ENCODE measurements at regions not wholly inside any gene's neighbourhood (a gene's known extent, or its start where the extent isn't known, plus 50 kb on each side); places are given as distances from the start of the nearest gene placed in this dataset.

- TF ChIP-seq, protein P1, sequence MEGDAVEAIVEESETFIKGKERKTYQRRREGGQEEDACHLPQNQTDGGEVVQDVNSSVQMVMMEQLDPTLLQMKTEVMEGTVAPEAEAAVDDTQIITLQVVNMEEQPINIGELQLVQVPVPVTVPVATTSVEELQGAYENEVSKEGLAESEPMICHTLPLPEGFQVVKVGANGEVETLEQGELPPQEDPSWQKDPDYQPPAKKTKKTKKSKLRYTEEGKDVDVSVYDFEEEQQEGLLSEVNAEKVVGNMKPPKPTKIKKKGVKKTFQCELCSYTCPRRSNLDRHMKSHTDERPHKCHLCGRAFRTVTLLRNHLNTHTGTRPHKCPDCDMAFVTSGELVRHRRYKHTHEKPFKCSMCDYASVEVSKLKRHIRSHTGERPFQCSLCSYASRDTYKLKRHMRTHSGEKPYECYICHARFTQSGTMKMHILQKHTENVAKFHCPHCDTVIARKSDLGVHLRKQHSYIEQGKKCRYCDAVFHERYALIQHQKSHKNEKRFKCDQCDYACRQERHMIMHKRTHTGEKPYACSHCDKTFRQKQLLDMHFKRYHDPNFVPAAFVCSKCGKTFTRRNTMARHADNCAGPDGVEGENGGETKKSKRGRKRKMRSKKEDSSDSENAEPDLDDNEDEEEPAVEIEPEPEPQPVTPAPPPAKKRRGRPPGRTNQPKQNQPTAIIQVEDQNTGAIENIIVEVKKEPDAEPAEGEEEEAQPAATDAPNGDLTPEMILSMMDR (conservative IDR thresholded peaks at IDR 0.05), result no peak
- H3K9me3 Mint-ChIP-seq, result no peaks in the 10 kb centered on the region
- no peaks in the 10 kb centered on the region for H3K27me3 Mint-ChIP-seq (ENCODE audit: low read depth)
- H3K4me3 Mint-ChIP-seq, result no peak overlapping the region
- H3K36me3 Mint-ChIP-seq (ENCODE audit: low read depth), result no peaks in the 10 kb centered on the region
- no peak overlapping the region for H3K27ac Mint-ChIP-seq (ENCODE audit: unreplicated experiment)
- no peaks in the 10 kb centered on the region for H3K4me1 Mint-ChIP-seq
- no peak for DNase-seq (ENCODE audit: low read depth, low spot score)
Measured at GRCh38 chr7:85521108-85521694, 334.3 kb upstream of the SEMA3D start.

DNA sequence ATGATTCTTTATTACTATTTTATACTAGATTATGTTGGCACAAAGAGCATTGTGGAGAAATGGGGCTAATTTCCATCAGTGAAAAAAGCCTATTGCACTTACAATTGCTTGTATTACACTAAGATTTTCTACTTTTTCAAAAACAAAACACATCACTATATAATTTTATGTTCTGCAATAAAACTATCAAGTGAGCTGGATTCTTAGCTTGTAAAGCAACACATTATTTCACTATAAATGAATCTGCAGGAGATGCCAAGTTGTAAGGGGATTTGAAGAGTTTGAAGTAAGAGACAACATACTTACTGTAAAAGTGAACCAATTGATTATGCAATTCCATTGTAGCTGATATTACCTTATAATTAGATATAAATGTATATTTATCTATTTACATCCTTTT, 333.3 kb upstream of the SEMA3D start:
- no peak for DNase-seq (ENCODE audit: low read depth, low spot score)
- H3K36me3 Mint-ChIP-seq (ENCODE audit: low read depth), result no peaks in the 10 kb centered on the region
- no peaks in the 10 kb centered on the region for H3K27me3 Mint-ChIP-seq (ENCODE audit: low read depth)
- no peaks in the 10 kb centered on the region for H3K9me3 Mint-ChIP-seq
- no peak overlapping the region for H3K27ac Mint-ChIP-seq (ENCODE audit: unreplicated experiment)
- H3K4me1 Mint-ChIP-seq, result no peaks in the 10 kb centered on the region
- H3K4me3 Mint-ChIP-seq, result no peak overlapping the region
- TF ChIP-seq, protein P1 (conservative IDR thresholded peaks at IDR 0.05), result no peak

DNA sequence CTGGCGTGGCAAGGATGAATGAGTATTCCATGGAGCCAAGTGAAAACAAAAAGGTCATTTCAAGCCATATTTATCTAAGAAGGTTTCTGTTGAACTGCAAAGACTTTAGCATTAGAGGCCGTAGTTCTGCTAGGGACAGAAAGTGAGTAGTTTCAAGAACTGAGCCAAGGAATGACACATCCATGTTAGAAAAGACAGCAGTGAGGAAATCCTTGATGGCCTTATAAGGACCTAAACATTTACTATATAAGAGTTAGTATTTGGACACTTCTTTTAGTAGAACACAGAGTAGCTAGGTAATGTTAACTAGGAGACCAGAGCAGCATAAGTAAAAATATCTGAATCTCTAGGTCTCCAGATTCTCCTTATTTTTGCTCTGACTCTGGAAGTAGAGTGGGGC, 329.8 kb upstream of the SEMA3D start:
- Mint-ChIP-seq H3K9me3 (peaks cover 2% of the 10 kb centered on the region), H3K4me1 (no peaks in the 10 kb centered on the region), H3K36me3 (ENCODE audit: low read depth) (no peaks in the 10 kb centered on the region), H3K27me3 (ENCODE audit: low read depth) (no peaks in the 10 kb centered on the region), H3K4me3 (no peak overlapping the region), H3K27ac (ENCODE audit: unreplicated experiment) (no peak overlapping the region)
- no peak for DNase-seq (ENCODE audit: low read depth, low spot score)
- TF ChIP-seq, protein P1 (conservative IDR thresholded peaks at IDR 0.05), result no peak

DNA sequence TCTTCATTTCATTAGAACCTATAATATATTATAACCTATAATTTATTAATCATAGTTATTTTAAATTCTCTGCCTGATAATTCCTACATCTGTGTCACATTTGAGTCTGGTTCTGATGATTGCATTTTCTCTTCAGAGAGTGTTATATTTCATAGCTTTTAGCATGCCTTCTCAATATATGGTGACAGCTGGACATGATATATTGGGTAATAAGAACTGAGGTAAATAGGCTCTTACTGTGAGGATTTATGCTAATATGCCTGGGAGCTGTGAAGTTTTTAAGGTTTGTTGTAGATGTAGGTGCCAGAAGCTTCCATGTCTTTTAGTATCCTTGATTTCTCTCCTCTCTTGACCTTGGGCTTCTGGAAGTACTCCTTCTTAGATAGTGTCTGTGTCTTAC, 325.9 kb upstream of the SEMA3D start:
- no peak for DNase-seq (ENCODE audit: low read depth, low spot score)
- H3K4me1 Mint-ChIP-seq, result no peaks in the 10 kb centered on the region
- H3K9me3 Mint-ChIP-seq, result peaks cover 6% of the 10 kb centered on the region
- H3K4me3 Mint-ChIP-seq, result no peak overlapping the region
- H3K27ac Mint-ChIP-seq (ENCODE audit: unreplicated experiment), result no peak overlapping the region
- TF ChIP-seq, protein P1 (conservative IDR thresholded peaks at IDR 0.05), result no peak
- no peaks in the 10 kb centered on the region for H3K36me3 Mint-ChIP-seq (ENCODE audit: low read depth)
- H3K27me3 Mint-ChIP-seq (ENCODE audit: low read depth), result no peaks in the 10 kb centered on the region

GRCh38 chr7:85510287-85510686, 323.4 kb upstream of the SEMA3D start:
- TF ChIP-seq, protein P1 (conservative IDR thresholded peaks at IDR 0.05), result no peak
- Mint-ChIP-seq H3K27me3 (ENCODE audit: low read depth) (no peaks in the 10 kb centered on the region), H3K4me3 (no peak overlapping the region)

More at GRCh38 chr7:85510287-85510686, 323.4 kb upstream of the SEMA3D start:
- Mint-ChIP-seq H3K4me1 (no peaks in the 10 kb centered on the region), H3K36me3 (ENCODE audit: low read depth) (no peaks in the 10 kb centered on the region), H3K27ac (ENCODE audit: unreplicated experiment) (no peak overlapping the region), H3K9me3 (peaks cover 6% of the 10 kb centered on the region)
- DNase-seq (ENCODE audit: low read depth, low spot score), result no peak

Data from neural crest cell (in vitro differentiated cells).